Gastrocnemius medialis (tissue), 4 donors: ENCODE measurements at regions not wholly inside any gene's neighbourhood (a gene's known extent, or its start where the extent isn't known, plus 50 kb on each side); places are given as distances from the start of the nearest gene placed in this dataset.

Experiments used
- ATAC-seq, 2 donors: fragments of 150-250 bp; one replicate each; pipeline ENCODE4 v1.9.1; 2016
- DNase-seq, 2 donors: peaks; one replicate each; pipeline ENCODE4 v3.0.0-alpha.2; 2019
- H3K27ac ChIP-seq, 4 donors: fragments of 200-600 bp; sonication (generic); 1 replicate in 1 of 4; 2 replicates in 3 of 4; pipeline ENCODE4 v1.5.1; 2016 to 2018; ENCODE audit warnings: mild to moderate bottlenecking in 2 of 4, moderate library complexity in 1 of 4
- H3K27me3 ChIP-seq, 3 donors: fragments of 200-600 bp; sonication (generic) in 2 of 3; 1 replicate in 1 of 3; 2 replicates in 2 of 3; pipeline versions ENCODE4 v1.5.1 to v1.6.0; 2016 to 2019; ENCODE audit warnings: mild to moderate bottlenecking in 1 of 3, moderate library complexity in 1 of 3
- H3K36me3 ChIP-seq, 2 donors: fragments of 200-600 bp; sonication (generic) in 1 of 2; one replicate each; pipeline ENCODE4 v1.5.1; 2017 to 2018
- H3K4me1 ChIP-seq, 2 donors: fragments of 200-600 bp; sonication (generic) in 1 of 2; one replicate each; pipeline ENCODE4 v1.5.1; 2016 to 2017; ENCODE audit warnings: mild to moderate bottlenecking in 2 of 2
- H3K4me3 ChIP-seq, 4 donors: fragments of 200-600 bp; sonication (generic) in 3 of 4; 1 replicate in 1 of 4; 2 replicates in 3 of 4; pipeline ENCODE4 v1.5.1; 2016 to 2019; ENCODE audit warnings: mild to moderate bottlenecking in 2 of 4
- H3K9me3 ChIP-seq, 3 donors: fragments of 200-600 bp; sonication (generic) in 2 of 3; 1 replicate in 1 of 3; 2 replicates in 2 of 3; pipeline ENCODE4 v1.5.1; 2016 to 2019
- CTCF ChIP-seq, 5 experiments: fragments of 450-650 bp in 3 of 5; fragments of 200-600 bp in 2 of 5; sonication (generic) in 2 of 5; IDR thresholded peaks in 4 of 5; conservative IDR thresholded peaks in 1 of 5; 1 replicate in 4 of 5; 2 replicates in 1 of 5; pipeline ENCODE4 v1.5.1; 2016 to 2019; ENCODE audit warnings: antibody characterized with exemption in 5 of 5, mild to moderate bottlenecking in 3 of 5, moderate library complexity in 3 of 5
- POLR2A ChIP-seq, 2 donors: fragments of 450-650 bp; IDR thresholded peaks; one replicate each; pipeline ENCODE4 v1.6.1; 2017; ENCODE audit warnings: antibody characterized with exemption in 2 of 2, mild to moderate bottlenecking in 2 of 2, moderate library complexity in 2 of 2
- in situ Hi-C, 4 donors: fragments of 200-750 bp; cut with MboI; loops; one replicate each; pipeline versions ENCODE4 v1.15.0 to v1.8.0; 2017; ENCODE audit warnings: low sequenced_read_pairs in 4 of 4
- intact Hi-C: fragments of 100-400 bp; cut with DNase I; formaldehyde crosslinking; loops from one replicate; pipeline ENCODE4 v1.15.1; 2023; ENCODE audit warnings: low total_unique reads

GRCh38 chr12:28776913-28777422 lies 372.1 kb upstream of the FAR2 start:
- no peaks in the 10 kb centered on the region for H3K36me3 ChIP-seq
- in situ Hi-C loops = no loop called here
- no peaks in the 10 kb centered on the region for H3K4me1 ChIP-seq
- H3K9me3 ChIP-seq = no peaks in the 10 kb centered on the region
- ATAC-seq = no peak
- no peak overlapping the region for H3K4me3 ChIP-seq
- no peak overlapping the region for H3K27ac ChIP-seq
- no peaks in the 10 kb centered on the region for H3K27me3 ChIP-seq
- no peak for DNase-seq
- TF ChIP-seq POLR2A (IDR thresholded peaks at IDR 0.05) = no peak
- TF ChIP-seq CTCF (IDR thresholded peaks at IDR 0.05 in 4 of 5, conservative IDR thresholded peaks at IDR 0.05 in 1 of 5) = no peak
- intact Hi-C loops = no loop called here

- no peaks in the 10 kb centered on the region for H3K36me3 ChIP-seq
- TF ChIP-seq CTCF (IDR thresholded peaks at IDR 0.05 in 4 of 5, conservative IDR thresholded peaks at IDR 0.05 in 1 of 5) (no peak), POLR2A (IDR thresholded peaks at IDR 0.05) (no peak)
- in situ Hi-C loops = no loop called here
- no peak overlapping the region for H3K27ac ChIP-seq
- H3K9me3 ChIP-seq = no peaks in the 10 kb centered on the region
- no peaks in the 10 kb centered on the region for H3K27me3 ChIP-seq
- ATAC-seq = no peak
- H3K4me1 ChIP-seq = no peaks in the 10 kb centered on the region
- no peak for DNase-seq
- no peak overlapping the region for H3K4me3 ChIP-seq
- intact Hi-C loops = no loop called here
Observed at GRCh38 chr12:28777603-28778365, 371.3 kb upstream of the FAR2 start.

- H3K9me3 ChIP-seq = no peaks in the 10 kb centered on the region
- in situ Hi-C loops (no loop called here), intact Hi-C loops (no loop called here)
- TF ChIP-seq CTCF (IDR thresholded peaks at IDR 0.05 in 4 of 5, conservative IDR thresholded peaks at IDR 0.05 in 1 of 5) (no peak), POLR2A (IDR thresholded peaks at IDR 0.05) (no peak)
- DNase-seq (no peak), ATAC-seq (no peak)
- H3K27ac ChIP-seq = no peak overlapping the region
- no peak overlapping the region for H3K4me3 ChIP-seq
- no peaks in the 10 kb centered on the region for H3K4me1 ChIP-seq
- no peaks in the 10 kb centered on the region for H3K27me3 ChIP-seq
- H3K36me3 ChIP-seq = no peaks in the 10 kb centered on the region
Observed at GRCh38 chr12:28780096-28780495, 369.0 kb upstream of the FAR2 start.

GRCh38 chr12:28780960-28781359 lies 368.1 kb upstream of the FAR2 start:
- Histone ChIP-seq H3K36me3 (no peaks in the 10 kb centered on the region), H3K4me3 (no peak overlapping the region), H3K27ac (no peak overlapping the region), H3K4me1 (no peaks in the 10 kb centered on the region), H3K27me3 (no peaks in the 10 kb centered on the region), H3K9me3 (no peaks in the 10 kb centered on the region)
- TF ChIP-seq POLR2A (IDR thresholded peaks at IDR 0.05) = no peak
- no peak for TF ChIP-seq CTCF (IDR thresholded peaks at IDR 0.05 in 4 of 5, conservative IDR thresholded peaks at IDR 0.05 in 1 of 5)
- in situ Hi-C loops (no loop called here), intact Hi-C loops (no loop called here)
- no peak for DNase-seq
- no peak for ATAC-seq
